ENCODE measurements at regions not wholly inside any gene's neighbourhood (a gene's known extent, or its start where the extent isn't known, plus 50 kb on each side); places are given as distances from the start of the nearest gene placed in this dataset.

DNA sequence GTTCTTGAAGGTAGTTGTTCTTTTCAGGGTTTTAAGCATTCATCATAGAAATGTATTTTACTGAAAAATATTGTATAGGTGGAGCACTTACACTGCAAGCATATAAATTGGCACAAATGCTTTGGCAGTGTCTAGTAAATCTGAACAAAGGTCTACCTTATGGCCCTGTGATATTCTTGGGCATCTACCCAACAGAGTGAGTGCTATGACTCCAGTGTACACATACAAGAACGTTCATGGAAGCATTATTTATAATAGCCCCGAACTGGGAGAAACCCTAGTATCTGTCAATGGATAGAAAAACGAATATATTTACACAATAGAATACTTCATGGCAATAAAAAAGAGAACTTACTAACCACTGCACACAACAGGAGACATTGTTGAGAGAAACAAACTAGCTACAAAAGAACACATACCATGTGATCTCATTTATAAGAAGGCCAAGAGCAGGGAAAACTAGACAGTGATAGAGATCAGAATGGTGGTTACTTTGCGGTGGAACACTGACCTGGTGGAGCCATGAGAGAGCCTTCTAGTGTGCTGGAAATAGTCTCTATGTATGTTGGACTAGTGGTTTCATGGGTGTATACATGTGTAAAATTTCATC is 96.0 kb downstream of the MAB21L3 start:
- no peaks in the 10 kb centered on the region for H3F3A ChIP-seq (ENCODE audit: low read length, unreplicated experiment)
- ChIA-PET POLR2A (ENCODE audit: unreplicated experiment) (no interaction called here), CTCF (no interaction called here)
- no peak overlapping the region for H3K4me3 ChIP-seq (ENCODE audit: low read length)
- BruUV-seq (replicated peaks), result no TSS peak
- intact Hi-C loops (cut with micrococcal nuclease), result no loop called here
- no peak overlapping the region for H3K27ac ChIP-seq (ENCODE audit: low read length)
- no peaks in the 10 kb centered on the region for H3K4me1 ChIP-seq (ENCODE audit: insufficient read depth, low read length)
- no peak for DNase-seq
- no peak overlapping the region for H2AFZ ChIP-seq (ENCODE audit: low read length)
- no peaks in the 10 kb centered on the region for H3K79me2 ChIP-seq (ENCODE audit: low read length)
- TF ChIP-seq EZH2 (IDR thresholded peaks at IDR 0.05; ENCODE audit: low read length, unreplicated experiment), result no peak
- TF ChIP-seq, protein P1, sequence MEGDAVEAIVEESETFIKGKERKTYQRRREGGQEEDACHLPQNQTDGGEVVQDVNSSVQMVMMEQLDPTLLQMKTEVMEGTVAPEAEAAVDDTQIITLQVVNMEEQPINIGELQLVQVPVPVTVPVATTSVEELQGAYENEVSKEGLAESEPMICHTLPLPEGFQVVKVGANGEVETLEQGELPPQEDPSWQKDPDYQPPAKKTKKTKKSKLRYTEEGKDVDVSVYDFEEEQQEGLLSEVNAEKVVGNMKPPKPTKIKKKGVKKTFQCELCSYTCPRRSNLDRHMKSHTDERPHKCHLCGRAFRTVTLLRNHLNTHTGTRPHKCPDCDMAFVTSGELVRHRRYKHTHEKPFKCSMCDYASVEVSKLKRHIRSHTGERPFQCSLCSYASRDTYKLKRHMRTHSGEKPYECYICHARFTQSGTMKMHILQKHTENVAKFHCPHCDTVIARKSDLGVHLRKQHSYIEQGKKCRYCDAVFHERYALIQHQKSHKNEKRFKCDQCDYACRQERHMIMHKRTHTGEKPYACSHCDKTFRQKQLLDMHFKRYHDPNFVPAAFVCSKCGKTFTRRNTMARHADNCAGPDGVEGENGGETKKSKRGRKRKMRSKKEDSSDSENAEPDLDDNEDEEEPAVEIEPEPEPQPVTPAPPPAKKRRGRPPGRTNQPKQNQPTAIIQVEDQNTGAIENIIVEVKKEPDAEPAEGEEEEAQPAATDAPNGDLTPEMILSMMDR (conservative IDR thresholded peaks at IDR 0.05; ENCODE audit: low read depth, low read length), result no peak
- TF ChIP-seq EZH2phosphoT487 (IDR thresholded peaks at IDR 0.05; ENCODE audit: borderline replicate concordance, low read length), result no peak
- H4K20me1 ChIP-seq (ENCODE audit: low read length), result no peaks in the 10 kb centered on the region
- H3K9me2 ChIP-seq (replicated peaks; ENCODE audit: low read length), result no peaks in the 10 kb centered on the region
- H3K27me3 ChIP-seq (ENCODE audit: low read length), result 0 out of 2 replicates have a peak, but pooled peaks cover 8% of the 10 kb centered on the region
- H3K36me3 ChIP-seq (ENCODE audit: low read depth, low read length), result no peaks in the 10 kb centered on the region
- no peak overlapping the region for H3K9ac ChIP-seq (ENCODE audit: low read length)
- H3K4me2 ChIP-seq (ENCODE audit: low read length), result no peak overlapping the region
- ATAC-seq, result no peak
- H3K9me3 ChIP-seq (ENCODE audit: low read length), result no peaks in the 10 kb centered on the region

DNA sequence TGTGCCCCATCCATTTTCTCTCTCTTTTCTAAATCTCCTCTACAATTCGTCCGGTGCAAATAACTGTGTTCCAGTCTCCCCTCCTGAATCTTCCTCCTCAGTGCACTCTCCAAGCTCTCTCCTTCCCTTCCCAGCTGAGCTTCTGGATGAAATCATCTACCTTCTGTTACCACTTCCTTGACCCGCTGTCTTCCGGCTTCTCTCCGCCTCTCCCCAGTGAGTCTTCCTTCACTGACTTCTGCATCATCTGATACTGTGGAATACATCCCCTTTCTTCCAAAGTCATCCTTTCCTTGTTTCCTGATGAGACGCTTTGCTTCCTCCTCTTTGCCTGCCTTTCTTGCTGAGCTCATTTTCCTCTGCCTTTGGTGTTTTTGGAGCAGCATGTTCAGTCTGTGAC is 96.9 kb downstream of the MAB21L3 start:
- ChIA-PET POLR2A (ENCODE audit: unreplicated experiment) (no interaction called here), CTCF (no interaction called here)
- Histone ChIP-seq H3K27me3 (ENCODE audit: low read length) (0 out of 2 replicates have a peak, but pooled peaks cover 7% of the 10 kb centered on the region), H3F3A (ENCODE audit: low read length, unreplicated experiment) (no peaks in the 10 kb centered on the region), H3K79me2 (ENCODE audit: low read length) (no peaks in the 10 kb centered on the region), H3K4me2 (ENCODE audit: low read length) (no peak overlapping the region), H4K20me1 (ENCODE audit: low read length) (no peaks in the 10 kb centered on the region), H3K9ac (ENCODE audit: low read length) (no peak overlapping the region), H3K36me3 (ENCODE audit: low read depth, low read length) (no peaks in the 10 kb centered on the region), H3K4me3 (ENCODE audit: low read length) (no peak overlapping the region), H3K9me3 (ENCODE audit: low read length) (no peaks in the 10 kb centered on the region), H3K27ac (ENCODE audit: low read length) (no peak overlapping the region), H3K9me2 (replicated peaks; ENCODE audit: low read length) (no peaks in the 10 kb centered on the region), H3K4me1 (ENCODE audit: insufficient read depth, low read length) (no peaks in the 10 kb centered on the region), H2AFZ (ENCODE audit: low read length) (no peak overlapping the region)
- intact Hi-C loops (cut with micrococcal nuclease), result no loop called here
- no peak for DNase-seq
- no TSS peak for BruUV-seq (replicated peaks)
- TF ChIP-seq, protein P1 (conservative IDR thresholded peaks at IDR 0.05; ENCODE audit: low read depth, low read length), result no peak
- TF ChIP-seq EZH2 (IDR thresholded peaks at IDR 0.05; ENCODE audit: low read length, unreplicated experiment) (no peak), EZH2phosphoT487 (IDR thresholded peaks at IDR 0.05; ENCODE audit: borderline replicate concordance, low read length) (no peak)
- no peak for ATAC-seq

DNA sequence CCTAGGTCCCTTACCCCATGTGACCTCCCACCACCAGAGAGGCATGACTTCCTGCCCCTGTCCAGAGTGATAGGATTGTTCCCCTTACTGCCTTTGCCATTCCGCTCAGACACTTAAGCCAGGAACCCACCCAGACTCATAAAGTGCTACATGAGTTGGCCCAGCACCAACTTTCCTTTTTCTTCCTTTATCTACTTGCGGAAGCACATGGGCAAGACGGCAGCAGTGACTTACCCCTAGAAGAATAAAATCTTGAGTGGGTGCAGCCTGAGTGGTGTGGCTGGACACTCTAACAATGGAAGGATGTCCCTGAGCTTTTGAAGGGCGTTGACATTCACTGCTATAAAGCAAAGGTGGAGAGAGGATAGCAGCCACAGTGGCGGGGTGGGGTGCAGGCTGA is 100.1 kb downstream of the MAB21L3 start:
- H3K9me2 ChIP-seq (replicated peaks; ENCODE audit: low read length), result no peaks in the 10 kb centered on the region
- BruUV-seq (replicated peaks), result no TSS peak
- H3K9me3 ChIP-seq (ENCODE audit: low read length), result no peaks in the 10 kb centered on the region
- no peak overlapping the region for H3K4me2 ChIP-seq (ENCODE audit: low read length)
- TF ChIP-seq EZH2 (IDR thresholded peaks at IDR 0.05; ENCODE audit: low read length, unreplicated experiment), result no peak
- TF ChIP-seq, protein P1 (conservative IDR thresholded peaks at IDR 0.05; ENCODE audit: low read depth, low read length), result no peak
- no peak for TF ChIP-seq EZH2phosphoT487 (IDR thresholded peaks at IDR 0.05; ENCODE audit: borderline replicate concordance, low read length)
- no peaks in the 10 kb centered on the region for H4K20me1 ChIP-seq (ENCODE audit: low read length)
- ChIA-PET POLR2A (ENCODE audit: unreplicated experiment) (no interaction called here), CTCF (no interaction called here)
- H3K79me2 ChIP-seq (ENCODE audit: low read length), result no peaks in the 10 kb centered on the region
- ATAC-seq (no peak), DNase-seq (no peak)
- no peak overlapping the region for H2AFZ ChIP-seq (ENCODE audit: low read length)
- no peak overlapping the region for H3K9ac ChIP-seq (ENCODE audit: low read length)
- H3K27ac ChIP-seq (ENCODE audit: low read length), result no peak overlapping the region
- intact Hi-C loops (cut with micrococcal nuclease), result no loop called here
- no peaks in the 10 kb centered on the region for H3K4me1 ChIP-seq (ENCODE audit: insufficient read depth, low read length)
- 0 out of 2 replicates have a peak, but pooled peaks cover 7% of the 10 kb centered on the region for H3K27me3 ChIP-seq (ENCODE audit: low read length)
- H3K36me3 ChIP-seq (ENCODE audit: low read depth, low read length), result no peaks in the 10 kb centered on the region
- H3F3A ChIP-seq (ENCODE audit: low read length, unreplicated experiment), result no peaks in the 10 kb centered on the region
- H3K4me3 ChIP-seq (ENCODE audit: low read length), result no peak overlapping the region

Data from PC-3 (cell line).